ENCODE measurements at regions not wholly inside any gene's neighbourhood (a gene's known extent, or its start where the extent isn't known, plus 50 kb on each side); places are given as distances from the start of the nearest gene placed in this dataset.
"Not testable (repeated sequence)": the region's sequence is repeated elsewhere in the genome, so short reads cannot be mapped to it uniquely, and the experiment has no call there.

- DNase-seq = not testable (repeated sequence)
Observed at GRCh38 chr10:87300163-87300562, 57.4 kb upstream of the NUTM2D start.

GRCh38 chr10:87301466-87302115 lies 56.0 kb upstream of the NUTM2D start:
- DNase-seq = peak; percentile 37

- not testable (repeated sequence) for DNase-seq
Observed at GRCh38 chr10:87302132-87302531, 55.4 kb upstream of the NUTM2D start.

- DNase-seq = not testable (repeated sequence)
Observed at GRCh38 chr10:87303707-87304106, 53.8 kb upstream of the NUTM2D start.

- not testable (repeated sequence) for DNase-seq
Observed at GRCh38 chr10:87306681-87307080, 50.9 kb upstream of the NUTM2D start.

Data from CD4-positive, alpha-beta T cell treated with Interleukin-10 for 1 hour (primary cell).